NCI-H2107 treated with DMSO at 0.1 percent for 48 hours (cell line): ENCODE measurements at regions not wholly inside any gene's neighbourhood (a gene's known extent, or its start where the extent isn't known, plus 50 kb on each side); places are given as distances from the start of the nearest gene placed in this dataset.
"Not testable (repeated sequence)": the region's sequence is repeated elsewhere in the genome, so short reads cannot be mapped to it uniquely, and the experiment has no call there.

Experiments used
- DNase-seq: peaks from one replicate; lab custom pipeline; 2025; ENCODE audit not compliant: unreplicated experiment; lab: John Stamatoyannopoulos, UW

GRCh38 chr14:86943391-86944365 lies 1049.3 kb downstream of the GALC start:
- no peak for DNase-seq

DNA sequence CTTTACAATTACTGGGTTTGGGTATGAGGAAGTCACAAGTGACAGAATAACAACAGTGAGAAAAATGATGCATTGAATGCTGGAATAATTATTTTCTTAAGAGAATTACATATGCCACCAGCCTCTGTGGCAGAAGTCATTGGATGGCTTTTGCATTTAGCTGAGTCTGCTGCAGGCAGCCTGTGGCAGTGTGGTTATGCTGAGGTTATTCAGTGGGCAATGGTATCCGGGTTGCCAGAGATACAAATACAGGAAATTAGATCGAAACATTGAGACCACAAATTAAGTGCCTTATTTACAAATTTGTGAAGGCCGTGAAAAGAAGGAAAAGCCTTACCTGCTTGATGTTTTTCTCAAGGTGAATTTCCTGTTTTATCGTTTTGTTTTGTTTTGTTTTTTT lies 1050.0 kb downstream of the GALC start:
- no peak for DNase-seq

DNA sequence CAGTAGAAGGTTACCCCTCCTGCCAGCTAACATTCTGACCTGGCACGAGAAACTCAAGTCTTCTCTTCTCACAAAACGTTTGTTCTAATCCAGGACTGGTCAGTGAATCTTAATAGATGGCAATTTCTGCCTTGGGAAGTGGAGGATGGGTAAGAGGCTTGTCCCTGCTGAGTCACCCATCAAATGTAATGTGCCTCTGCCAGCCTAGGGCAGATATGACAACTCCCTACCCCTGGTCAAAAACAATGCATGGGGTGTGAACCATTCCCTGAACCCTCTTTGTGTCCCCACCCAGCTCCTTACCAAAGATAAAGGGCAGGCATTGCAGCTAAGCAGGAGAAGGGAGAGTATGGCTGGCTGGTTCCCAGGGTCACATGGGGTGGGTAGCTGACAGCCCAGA lies 1052.9 kb downstream of the GALC start:
- no peak for DNase-seq

DNA sequence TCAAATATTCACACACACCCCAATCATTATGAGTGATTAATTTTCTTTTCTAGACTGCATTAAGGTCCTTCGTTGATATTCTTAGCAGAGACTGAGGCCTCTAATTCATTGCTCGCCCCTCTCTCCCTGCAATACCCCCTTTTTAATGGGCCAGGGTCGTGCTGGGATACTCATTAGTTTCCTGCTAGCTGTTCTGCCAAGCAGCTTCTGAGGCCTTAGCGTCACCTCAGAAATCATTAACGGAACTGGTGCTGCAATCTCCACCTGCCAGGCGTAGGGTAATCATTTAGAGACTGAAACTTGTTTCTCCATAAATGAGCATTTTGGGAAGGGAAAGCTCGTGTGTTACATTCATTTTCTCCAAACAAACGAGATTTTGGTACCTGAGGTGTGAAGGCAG lies 1054.7 kb downstream of the GALC start:
- no peak for DNase-seq

- DNase-seq, result no peak
Measured at GRCh38 chr14:86936556-86936955, 1056.4 kb downstream of the GALC start.

DNA sequence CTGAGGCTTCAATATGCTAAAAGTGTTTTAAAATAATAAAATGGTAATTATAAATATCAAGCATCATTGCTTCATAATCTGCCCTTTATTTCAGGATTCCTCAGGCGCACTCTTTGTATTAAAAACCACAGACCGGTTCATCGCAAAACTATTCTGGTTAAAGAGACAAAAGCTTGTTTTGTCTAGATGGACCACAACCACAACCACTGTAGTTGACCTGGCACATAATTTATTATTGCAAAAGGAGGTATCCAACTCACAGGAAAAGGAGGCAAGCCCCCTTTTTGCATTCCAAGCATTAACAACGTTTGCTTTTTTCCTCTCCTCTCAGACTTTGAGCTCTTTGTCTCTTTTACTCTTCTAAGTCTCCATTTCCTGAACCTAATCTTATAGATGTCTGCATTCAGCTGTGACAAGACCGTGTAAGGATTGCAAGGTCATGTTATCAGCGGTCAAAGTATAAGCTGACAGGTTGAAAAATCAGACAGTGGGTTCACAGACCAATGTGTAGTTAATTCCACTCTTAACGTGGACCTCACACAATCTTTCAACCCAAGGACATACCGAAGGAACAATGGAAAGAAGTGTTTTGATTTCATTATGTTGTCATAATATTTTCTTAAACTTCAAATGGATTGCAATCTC lies 1057.6 kb downstream of the GALC start:
- DNase-seq, result no peak

DNA sequence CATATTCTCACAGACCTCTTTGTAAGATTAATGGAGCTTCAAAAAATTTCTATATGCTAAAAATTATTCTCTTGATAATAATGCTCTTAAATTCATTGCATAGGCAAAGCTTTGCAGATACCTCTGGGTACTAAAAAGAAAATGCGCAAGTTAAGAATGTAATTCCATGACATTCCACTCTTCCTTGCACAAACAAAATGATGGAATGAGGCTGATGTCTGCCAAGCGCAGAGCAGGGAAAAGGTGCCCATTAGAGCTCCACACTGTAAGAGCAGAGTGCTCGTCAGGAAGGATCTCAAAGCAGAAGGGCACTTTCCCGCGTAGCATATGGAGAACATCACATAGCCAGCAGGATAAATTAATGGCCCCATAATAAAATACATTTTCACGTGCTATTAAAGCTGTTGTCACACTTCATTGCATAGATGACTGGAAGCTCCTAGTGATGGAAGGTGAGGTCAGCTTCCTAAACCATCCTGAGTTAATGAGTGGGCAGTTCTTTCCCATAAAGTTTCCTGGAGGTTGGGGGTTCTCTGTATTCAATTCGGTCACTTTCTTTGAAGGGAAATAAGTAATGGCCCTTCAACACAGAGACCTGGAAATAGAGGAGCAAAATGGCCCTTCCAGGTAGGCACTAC lies 1058.9 kb downstream of the GALC start:
- no peak for DNase-seq

DNA sequence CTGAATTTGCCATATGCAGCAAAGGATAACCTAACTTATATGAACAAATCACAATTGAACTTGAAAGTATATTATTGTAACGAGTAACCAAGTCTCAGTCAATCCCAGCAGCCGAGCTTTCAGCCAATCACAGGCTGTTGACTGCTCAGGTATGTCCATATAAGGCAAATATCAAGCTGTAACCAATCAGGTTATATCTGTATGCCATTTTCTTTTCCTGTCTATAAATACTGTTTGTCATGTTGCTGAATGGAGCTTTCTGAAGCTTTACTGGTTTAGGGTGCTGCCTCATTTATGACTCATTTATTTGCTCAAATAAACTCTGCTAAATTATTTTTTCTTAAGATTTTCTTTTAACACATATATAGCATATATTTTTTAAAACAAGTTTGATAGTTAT lies 1059.5 kb downstream of the GALC start:
- no peak for DNase-seq

DNA sequence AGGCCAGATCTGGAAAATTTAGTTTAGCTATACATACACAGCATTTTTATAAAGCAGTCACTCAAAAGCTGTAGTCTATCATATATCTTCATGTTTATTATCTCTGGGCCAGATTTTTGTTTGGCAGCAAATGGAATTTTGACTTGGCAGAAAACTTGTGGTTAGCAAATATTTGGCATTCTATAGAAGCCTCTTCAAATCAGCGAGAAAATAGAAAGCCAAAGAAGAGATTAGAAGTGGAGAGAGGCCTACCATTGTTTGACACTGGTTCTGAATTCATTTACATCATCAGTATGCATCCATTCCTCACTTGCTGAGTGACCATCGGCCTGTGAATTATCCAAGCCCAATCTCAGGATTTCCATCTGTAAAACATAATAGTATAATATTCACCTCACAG lies 1077.6 kb downstream of the GALC start:
- no peak for DNase-seq

- DNase-seq, result no peak
Measured at GRCh38 chr14:86912709-86913108, 1080.3 kb downstream of the GALC start.

DNA sequence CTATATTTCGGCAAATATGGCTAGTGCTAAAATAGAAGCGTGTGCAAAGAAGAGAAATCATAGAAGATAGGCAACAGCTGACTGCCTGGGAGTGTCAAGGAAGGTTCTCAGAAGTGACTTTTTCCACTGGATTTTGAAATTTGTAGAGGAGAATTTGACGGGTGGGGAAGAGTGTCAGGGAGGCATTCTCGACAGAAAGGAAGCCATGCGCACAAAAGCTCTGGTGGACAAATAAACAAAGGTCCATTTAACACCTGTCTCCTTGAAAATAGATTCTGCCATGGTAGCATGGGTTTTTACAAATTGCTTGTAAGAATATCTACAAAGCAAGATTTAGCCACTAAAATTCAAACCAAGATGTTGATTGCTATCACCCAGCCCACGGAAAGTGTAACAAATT lies 1081.5 kb downstream of the GALC start:
- no peak for DNase-seq

DNA sequence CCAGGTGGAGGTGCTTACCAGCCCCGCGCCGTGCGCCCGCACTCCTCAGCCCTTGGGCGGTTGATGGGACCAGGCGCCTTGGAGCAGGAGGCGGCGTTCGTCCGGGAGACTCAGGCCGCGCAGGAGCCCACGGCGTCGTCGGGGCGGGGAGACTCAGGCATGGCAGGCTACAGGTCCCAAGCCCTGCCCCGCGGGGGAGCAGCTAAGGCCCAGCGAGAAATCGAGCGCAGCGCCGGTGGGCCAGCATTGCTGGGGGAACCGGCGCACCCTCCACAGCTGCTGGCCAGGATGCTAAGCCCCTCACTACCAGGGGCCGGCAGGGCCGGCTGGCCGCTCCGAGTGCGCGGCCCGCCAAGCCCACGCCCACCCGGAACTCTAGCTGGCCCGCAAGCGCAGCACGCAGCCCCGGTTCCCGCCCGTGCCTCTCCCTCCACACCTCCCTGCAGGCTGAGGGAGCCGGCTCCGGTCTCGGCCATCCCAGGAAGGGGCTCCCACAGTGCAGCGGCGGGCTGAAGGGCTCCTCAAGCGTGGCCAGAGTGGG lies 1087.5 kb downstream of the GALC start:
- DNase-seq, result not testable (repeated sequence)

GRCh38 chr14:86902176-86902950 lies 1090.6 kb downstream of the GALC start:
- DNase-seq, result no peak

- no peak for DNase-seq
Measured at GRCh38 chr14:86897704-86898513, 1095.1 kb downstream of the GALC start.

DNA sequence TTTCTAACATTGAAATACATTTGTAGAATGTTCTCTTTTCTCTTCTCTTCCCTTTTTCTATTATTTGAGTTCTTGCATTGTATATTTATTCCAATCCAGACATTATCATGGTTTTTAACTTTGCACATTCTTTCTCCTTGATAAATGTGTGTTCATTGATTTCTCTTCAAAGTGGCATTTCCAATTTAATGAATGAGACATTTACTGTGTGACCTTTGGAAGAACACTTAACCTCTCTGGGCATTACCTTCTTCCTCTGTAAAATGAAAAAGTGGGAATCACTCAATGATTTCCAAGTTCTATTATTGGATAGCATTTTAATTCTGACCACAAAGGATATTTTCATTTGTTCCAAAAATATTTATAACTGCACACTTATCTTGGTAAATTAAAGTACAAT lies 1095.8 kb downstream of the GALC start:
- no peak for DNase-seq

DNA sequence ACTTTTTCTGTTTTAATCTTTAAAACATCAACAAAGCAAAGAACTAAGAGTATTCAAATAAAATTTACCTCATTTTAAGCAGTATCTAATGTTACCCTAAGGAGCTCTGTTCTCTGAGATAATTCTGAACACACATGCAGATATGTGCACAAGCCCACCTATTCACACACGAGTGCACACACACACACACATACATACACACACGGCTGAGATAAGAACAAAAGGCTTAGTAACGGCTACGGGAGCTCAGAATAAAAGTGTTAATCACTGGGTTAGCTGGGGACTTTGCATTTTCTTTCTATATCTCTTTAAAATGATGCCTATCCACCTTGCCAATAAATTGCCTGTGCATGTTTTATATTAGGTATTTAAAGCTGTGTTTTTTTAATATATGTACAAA lies 1096.3 kb downstream of the GALC start:
- no peak for DNase-seq

GRCh38 chr14:86892152-86892956 lies 1100.6 kb downstream of the GALC start:
- DNase-seq, result no peak

GRCh38 chr14:86885280-86885679 lies 1107.7 kb downstream of the GALC start:
- no peak for DNase-seq

DNA sequence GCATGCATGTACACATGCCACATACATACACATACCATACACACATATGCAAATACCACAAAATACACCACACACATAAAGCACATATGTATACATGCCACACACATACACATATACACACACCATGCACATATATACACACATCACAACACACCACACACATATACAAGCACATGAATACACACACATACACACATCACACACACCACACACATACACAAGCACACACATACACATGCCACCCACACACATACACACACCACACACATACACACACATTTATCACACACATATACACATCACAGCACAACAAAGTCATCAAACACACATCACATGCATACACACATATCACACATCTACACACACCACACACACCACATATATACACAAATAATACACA lies 1108.5 kb downstream of the GALC start:
- DNase-seq, result no peak
